PC-9 (cell line): ENCODE measurements at regions not wholly inside any gene's neighbourhood (a gene's known extent, or its start where the extent isn't known, plus 50 kb on each side); places are given as distances from the start of the nearest gene placed in this dataset.

Experiments
- CTCF ChIP-seq: fragments of 200-600 bp; sonication (generic); conservative IDR thresholded peaks from 2 replicates; pipeline ENCODE4 v1.6.1; 2017; ENCODE audit warnings: mixed run types, antibody characterized with exemption, mild to moderate bottlenecking, moderate library complexity
- EZH2 ChIP-seq: fragments of 200-600 bp; sonication (generic); IDR thresholded peaks from 2 replicates; pipeline ENCODE4 v1.8.0; 2017; ENCODE audit warnings: antibody characterized with exemption, low read depth

- TF ChIP-seq CTCF (no peak), EZH2 (no peak)
These were observed 53.4 kb downstream of the FAT4 start for GRCh38 chr4:125368146-125368545.
